CD4-positive, alpha-beta T cell (primary cell): ENCODE measurements at regions not wholly inside any gene's neighbourhood (a gene's known extent, or its start where the extent isn't known, plus 50 kb on each side); places are given as distances from the start of the nearest gene placed in this dataset.

ENCODE experiments used
- ATAC-seq: fragments of 200-7000 bp; cut with Tn5 transposase; one replicate; pipeline ENCODE4 v1.10.0; 2022; ENCODE audit warnings: mild to moderate bottlenecking; ENCODE audit not compliant: poor library complexity
- CTCF ChIA-PET: fragments of 350-600 bp; sonication (Branson Sonifier 250); formaldehyde crosslinking; loops from one replicate; lab custom pipeline; 2021; ENCODE audit warnings: antibody characterized with exemption, inconsistent platforms; lab: Charles Lee
- POLR2A ChIA-PET: fragments of 350-600 bp; sonication (Branson Sonifier 250); formaldehyde crosslinking; loops from one replicate; lab custom pipeline; 2021; ENCODE audit warnings: antibody characterized with exemption, inconsistent platforms; lab: Charles Lee
- DNase-seq, 14 experiments: peaks; one replicate each; pipeline ENCODE4 v3.0.0-alpha.2; 2013 to 2020; ENCODE audit warnings: mixed read lengths in 2 of 14
- H3K27ac ChIP-seq, 2 donors: one replicate each; pipeline versions ENCODE4 v1.5.1 to v1.7.0; 2013; ENCODE audit warnings: low read length in 2 of 2, low read depth in 1 of 2, mild to moderate bottlenecking in 1 of 2
- H3K27me3 ChIP-seq, 2 experiments: 1 replicate in 1 of 2; 2 replicates in 1 of 2; pipeline versions ENCODE4 v1.6.1 to v1.7.0; 2013; ENCODE audit warnings: low read length in 2 of 2, control low read depth in 1 of 2, mild to moderate bottlenecking in 1 of 2, moderate library complexity in 1 of 2; ENCODE audit not compliant: insufficient read depth in 2 of 2, control insufficient read depth in 1 of 2
- H3K36me3 ChIP-seq: one replicate; pipeline ENCODE4 v1.6.1; 2013; ENCODE audit warnings: low read length, control low read depth; ENCODE audit not compliant: insufficient read depth
- H3K4me1 ChIP-seq: one replicate; pipeline ENCODE4 v1.6.1; 2013; ENCODE audit warnings: low read length, control low read depth; ENCODE audit not compliant: insufficient read depth
- H3K4me3 ChIP-seq: one replicate; pipeline ENCODE4 v1.5.1; 2013; ENCODE audit warnings: mild to moderate bottlenecking, low read length, moderate library complexity
- H3K9me3 ChIP-seq, 2 experiments: 1 replicate in 1 of 2; 2 replicates in 1 of 2; pipeline versions ENCODE4 v1.6.1 to v1.7.0; 2013; ENCODE audit warnings: low read length in 2 of 2, mild to moderate bottlenecking in 2 of 2, control low read depth in 1 of 2, moderate library complexity in 1 of 2; ENCODE audit not compliant: control insufficient read depth in 1 of 2, insufficient read depth in 1 of 2
- H3K27ac Mint-ChIP-seq: one replicate; pipeline ENCODE4 v1.8.0; 2020; ENCODE audit warnings: mixed read lengths
- H3K27me3 Mint-ChIP-seq: one replicate; pipeline ENCODE4 v1.8.0; 2021; ENCODE audit warnings: mixed read lengths
- H3K36me3 Mint-ChIP-seq: one replicate; pipeline ENCODE4 v1.8.0; 2021; ENCODE audit warnings: low read depth, mixed read lengths
- H3K4me1 Mint-ChIP-seq: one replicate; pipeline ENCODE4 v1.8.0; 2021; ENCODE audit warnings: low read depth, mixed read lengths
- H3K4me3 Mint-ChIP-seq: one replicate; pipeline ENCODE4 v1.8.0; 2020; ENCODE audit warnings: mild to moderate bottlenecking, mixed read lengths
- H3K9me3 Mint-ChIP-seq: one replicate; pipeline ENCODE4 v1.8.0; 2020; ENCODE audit warnings: mixed read lengths
- intact Hi-C, 2 experiments: fragments of 100-400 bp; cut with DNase I in 1 of 2; cut with micrococcal nuclease in 1 of 2; formaldehyde crosslinking; loops; one replicate each; pipeline versions ENCODE4 v1.15.1 to v1.9.0; 2023 to 2025; cut with DNase I, micrococcal nuclease
- TF ChIP-seq, protein P1 (sequence below): fragments of 200-600 bp; IDR thresholded peaks from one replicate; pipeline ENCODE4 v1.8.0; 2022; ENCODE audit warnings: antibody characterized with exemption, mild to moderate bottlenecking

DNA sequence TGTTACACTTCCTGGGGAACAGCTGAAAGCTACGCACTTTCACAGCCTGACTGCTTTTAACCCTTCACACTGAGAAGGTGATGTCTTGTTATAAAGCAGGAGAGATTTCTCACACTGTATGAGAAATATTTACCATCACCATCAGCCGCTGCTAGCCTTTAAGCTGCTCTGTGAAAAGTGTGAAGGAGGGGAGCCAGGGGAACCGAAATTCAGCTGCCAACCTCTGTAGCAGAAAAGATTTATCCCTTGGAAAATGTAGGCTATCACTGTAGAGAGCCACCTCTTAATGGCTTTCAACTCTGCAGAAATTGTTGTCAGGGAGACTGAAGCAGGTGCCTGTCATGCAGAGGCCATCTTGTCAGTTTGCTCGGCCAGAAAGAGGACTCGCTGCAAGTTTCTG, 145.3 kb downstream of the SP3 start:
- Histone ChIP-seq H3K27me3 (no peaks in the 10 kb centered on the region), H3K4me3 (no peak overlapping the region), H3K4me1 (no peaks in the 10 kb centered on the region), H3K27ac (no peak overlapping the region), H3K36me3 (no peaks in the 10 kb centered on the region), H3K9me3 (peaks cover 0 to 4% of the 10 kb centered on the region in 2 experiments)
- Mint-ChIP-seq H3K27me3 (peaks cover 28% of the 10 kb centered on the region), H3K27ac (no peak overlapping the region), H3K4me3 (no peak overlapping the region), H3K36me3 (no peaks in the 10 kb centered on the region), H3K4me1 (no peaks in the 10 kb centered on the region), H3K9me3 (peaks cover 2% of the 10 kb centered on the region)
- CTCF ChIA-PET: no interaction called here
- DNase-seq (no peak), ATAC-seq (no peak)
- TF ChIP-seq, protein P1, sequence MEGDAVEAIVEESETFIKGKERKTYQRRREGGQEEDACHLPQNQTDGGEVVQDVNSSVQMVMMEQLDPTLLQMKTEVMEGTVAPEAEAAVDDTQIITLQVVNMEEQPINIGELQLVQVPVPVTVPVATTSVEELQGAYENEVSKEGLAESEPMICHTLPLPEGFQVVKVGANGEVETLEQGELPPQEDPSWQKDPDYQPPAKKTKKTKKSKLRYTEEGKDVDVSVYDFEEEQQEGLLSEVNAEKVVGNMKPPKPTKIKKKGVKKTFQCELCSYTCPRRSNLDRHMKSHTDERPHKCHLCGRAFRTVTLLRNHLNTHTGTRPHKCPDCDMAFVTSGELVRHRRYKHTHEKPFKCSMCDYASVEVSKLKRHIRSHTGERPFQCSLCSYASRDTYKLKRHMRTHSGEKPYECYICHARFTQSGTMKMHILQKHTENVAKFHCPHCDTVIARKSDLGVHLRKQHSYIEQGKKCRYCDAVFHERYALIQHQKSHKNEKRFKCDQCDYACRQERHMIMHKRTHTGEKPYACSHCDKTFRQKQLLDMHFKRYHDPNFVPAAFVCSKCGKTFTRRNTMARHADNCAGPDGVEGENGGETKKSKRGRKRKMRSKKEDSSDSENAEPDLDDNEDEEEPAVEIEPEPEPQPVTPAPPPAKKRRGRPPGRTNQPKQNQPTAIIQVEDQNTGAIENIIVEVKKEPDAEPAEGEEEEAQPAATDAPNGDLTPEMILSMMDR: no peak
- POLR2A ChIA-PET: no interaction called here
- intact Hi-C loops: no loop called here

DNA sequence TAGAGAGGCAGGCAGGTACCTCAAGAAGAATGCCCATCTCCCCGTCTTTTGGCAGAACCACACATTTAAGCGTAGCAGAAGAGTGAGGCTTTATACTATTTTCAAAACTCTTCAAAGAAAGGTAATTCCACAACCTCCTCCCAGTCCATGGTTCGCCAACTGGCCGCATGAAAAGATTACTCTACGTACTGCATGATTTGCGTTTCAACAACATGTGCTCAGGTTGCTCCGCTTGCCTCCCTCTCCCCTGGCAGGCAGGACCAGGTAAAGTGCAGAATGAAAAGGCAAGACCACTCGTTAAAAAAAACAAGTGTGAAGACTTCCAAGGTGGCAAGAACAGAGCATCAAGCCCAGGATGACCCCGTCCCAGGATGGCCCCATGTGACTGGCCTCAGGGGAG, 143.7 kb downstream of the SP3 start:
- Mint-ChIP-seq H3K4me1 (no peaks in the 10 kb centered on the region), H3K9me3 (no peaks in the 10 kb centered on the region), H3K36me3 (no peaks in the 10 kb centered on the region), H3K27me3 (peaks cover 22% of the 10 kb centered on the region), H3K27ac (no peak overlapping the region), H3K4me3 (no peak overlapping the region)
- Histone ChIP-seq H3K27ac (no peak overlapping the region), H3K4me3 (no peak overlapping the region), H3K27me3 (no peaks in the 10 kb centered on the region), H3K4me1 (no peaks in the 10 kb centered on the region), H3K36me3 (no peaks in the 10 kb centered on the region), H3K9me3 (peaks cover 0 to 3% of the 10 kb centered on the region in 2 experiments)
- POLR2A ChIA-PET: no interaction called here
- TF ChIP-seq, protein P1: no peak
- DNase-seq (no peak), ATAC-seq (no peak)
- intact Hi-C loops: no loop called here
- CTCF ChIA-PET: no interaction called here

DNA sequence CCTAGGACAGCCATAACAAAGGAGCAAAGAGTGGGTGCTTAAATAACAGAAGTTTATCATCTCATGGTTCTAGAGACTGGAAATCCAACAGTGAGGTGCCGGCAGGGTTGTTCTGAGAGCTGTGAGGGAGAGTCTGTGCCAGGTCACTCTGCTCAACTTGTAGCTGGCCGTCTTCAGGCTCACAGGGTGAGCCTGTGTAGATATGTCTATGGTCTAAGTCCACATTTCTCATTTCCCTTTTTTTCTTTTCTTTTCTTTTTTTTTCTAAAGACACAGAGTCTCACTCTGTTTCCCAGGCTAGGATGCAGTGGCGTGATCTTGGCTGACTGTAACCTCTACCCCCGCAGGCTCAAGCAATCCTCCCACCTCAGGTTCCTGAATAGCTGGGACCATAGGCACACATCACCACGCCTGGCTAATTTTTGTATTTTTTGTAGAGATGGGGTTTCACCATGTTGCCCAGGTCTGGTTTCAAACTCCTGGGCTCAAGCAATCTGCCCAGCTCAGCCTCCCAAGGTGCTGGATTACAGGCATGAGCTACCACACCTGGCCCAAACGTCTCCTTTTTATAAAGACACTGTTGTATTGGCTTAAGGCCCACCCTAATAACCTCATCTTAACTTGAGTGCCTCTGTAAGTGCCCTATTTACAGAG, 142.2 kb downstream of the SP3 start:
- intact Hi-C loops: no loop called here
- H3K27ac Mint-ChIP-seq: no peak overlapping the region
- H3K36me3 Mint-ChIP-seq: no peaks in the 10 kb centered on the region
- ChIA-PET CTCF (no interaction called here), POLR2A (interaction anchor here (0.6 kb wide), 1 partner anchor 1538 kb away, joined by 3 read pairs; no protein-coding TSS in a partner anchor)
- Histone ChIP-seq H3K9me3 (no peaks in the 10 kb centered on the region), H3K36me3 (no peaks in the 10 kb centered on the region), H3K4me1 (no peaks in the 10 kb centered on the region), H3K27me3 (no peaks in the 10 kb centered on the region), H3K27ac (no peak overlapping the region), H3K4me3 (no peak overlapping the region)
- H3K4me1 Mint-ChIP-seq: no peaks in the 10 kb centered on the region
- H3K9me3 Mint-ChIP-seq: no peaks in the 10 kb centered on the region
- ATAC-seq (no peak), DNase-seq (no peak)
- H3K4me3 Mint-ChIP-seq: no peak overlapping the region
- H3K27me3 Mint-ChIP-seq: peaks cover 29% of the 10 kb centered on the region
- TF ChIP-seq, protein P1: no peak
